ENCODE measurements at regions not wholly inside any gene's neighbourhood (a gene's known extent, or its start where the extent isn't known, plus 50 kb on each side); places are given as distances from the start of the nearest gene placed in this dataset.

- TF ChIP-seq CTCF (IDR thresholded peaks at IDR 0.05; ENCODE audit: insufficient read depth, low read length, missing control alignments): no peak
- ChIA-PET CTCF (interaction anchor here (0.8 kb wide), 1 partner anchor 13 kb away, joined by 4 read pairs; no protein-coding TSS in a partner anchor), POLR2A (no interaction called here)
- no peak overlapping the region for H3K4me3 ChIP-seq (ENCODE audit: low read depth, low read length)
- no peak for DNase-seq (ENCODE audit: low read depth, low spot score)
Observed at GRCh38 chr2:234825616-234826015, 126.2 kb upstream of the SH3BP4 start.

DNA sequence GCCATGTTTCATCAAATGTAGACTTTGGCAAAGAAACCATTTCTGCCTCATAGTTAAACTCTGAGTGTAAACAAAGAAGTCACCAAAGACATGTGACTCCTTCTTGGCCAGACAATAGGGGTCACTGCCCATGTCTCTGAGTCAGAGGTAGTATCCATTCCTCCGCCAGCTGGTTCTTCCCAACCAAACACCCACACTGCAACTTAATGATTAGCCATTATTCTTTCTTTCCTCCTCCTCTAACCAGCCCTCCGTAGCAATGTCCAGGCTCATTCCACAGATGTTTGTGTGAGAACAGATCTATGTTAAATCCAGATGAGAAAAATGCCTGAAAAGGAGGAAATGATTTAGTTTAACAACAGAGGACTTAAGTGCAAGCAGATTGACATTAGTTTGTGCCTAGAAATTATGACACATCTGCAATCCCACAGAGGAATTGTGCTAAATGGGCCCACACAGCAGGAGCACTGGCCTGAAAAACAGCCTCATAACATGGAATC, 127.9 kb upstream of the SH3BP4 start:
- TF ChIP-seq CTCF (IDR thresholded peaks at IDR 0.05; ENCODE audit: insufficient read depth, low read length, missing control alignments): no peak
- peak; percentile 92 for DNase-seq (ENCODE audit: low read depth, low spot score)
- H3K4me3 ChIP-seq (ENCODE audit: low read depth, low read length): no peak overlapping the region
- ChIA-PET CTCF (no interaction called here), POLR2A (interaction anchor here (0.8 to 1.7 kb wide), 3 partner anchors 61 to 233 kb away, joined by 3 to 9 read pairs (median 4); no protein-coding TSS in a partner anchor)

GRCh38 chr2:234823196-234823876, 128.5 kb upstream of the SH3BP4 start:
- H3K4me3 ChIP-seq (ENCODE audit: low read depth, low read length): no peak overlapping the region
- POLR2A ChIA-PET: interaction anchor here (0.8 to 1.7 kb wide), 3 partner anchors 61 to 232 kb away, joined by 3 to 9 read pairs (median 4); no protein-coding TSS in a partner anchor
- no peak for TF ChIP-seq CTCF (IDR thresholded peaks at IDR 0.05; ENCODE audit: insufficient read depth, low read length, missing control alignments)
- CTCF ChIA-PET: no interaction called here
- DNase-seq (ENCODE audit: low read depth, low spot score): no peak

GRCh38 chr2:234821946-234822475, 129.8 kb upstream of the SH3BP4 start:
- ChIA-PET CTCF (interaction anchor here (1.0 to 1.2 kb wide), 2 partner anchors 16 to 277 kb away, joined by 3 read pairs; no protein-coding TSS in a partner anchor), POLR2A (interaction anchor here (0.6 kb wide), 1 partner anchor 151 kb away, joined by 4 read pairs; no protein-coding TSS in a partner anchor)
- no peak for DNase-seq (ENCODE audit: low read depth, low spot score)
- H3K4me3 ChIP-seq (ENCODE audit: low read depth, low read length): no peak overlapping the region
- no peak for TF ChIP-seq CTCF (IDR thresholded peaks at IDR 0.05; ENCODE audit: insufficient read depth, low read length, missing control alignments)

DNA sequence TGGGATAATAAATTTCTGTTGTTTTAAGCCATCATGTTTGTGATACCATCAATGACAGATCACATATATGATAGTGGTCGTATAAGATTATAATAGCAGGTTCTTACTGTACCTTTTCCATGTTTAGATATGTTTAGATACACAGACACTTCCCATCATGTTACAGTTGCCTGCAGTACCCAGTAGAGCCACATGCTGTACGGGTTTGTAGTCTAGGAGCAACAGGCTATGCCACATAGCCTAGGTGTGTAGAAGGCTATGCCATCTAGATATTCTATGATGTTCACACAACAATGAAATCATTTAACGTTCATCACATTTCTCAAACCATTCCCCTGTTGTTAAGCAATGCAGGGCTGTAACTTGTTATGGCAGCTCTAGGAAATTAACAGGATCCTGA, 132.9 kb upstream of the SH3BP4 start:
- CTCF ChIA-PET: interaction anchor here (1.2 kb wide), 1 partner anchor 60 kb away, joined by 3 read pairs; no protein-coding TSS in a partner anchor

More for the DNA sequence above, 132.9 kb upstream of the SH3BP4 start:
- POLR2A ChIA-PET: no interaction called here
- H3K4me3 ChIP-seq (ENCODE audit: low read depth, low read length): no peak overlapping the region
- DNase-seq (ENCODE audit: low read depth, low spot score): no peak
- TF ChIP-seq CTCF (IDR thresholded peaks at IDR 0.05; ENCODE audit: insufficient read depth, low read length, missing control alignments): peak; percentile 3
